Cardiac fibroblast (primary cell): ENCODE measurements at regions not wholly inside any gene's neighbourhood (a gene's known extent, or its start where the extent isn't known, plus 50 kb on each side); places are given as distances from the start of the nearest gene placed in this dataset.

Experiments used
- DNase-seq, 2 donors: peaks; one replicate each; pipeline versions ENCODE4 v3.0.0 to v3.0.0-alpha.2; 2010; ENCODE audit warnings: low read depth in 2 of 2
- H3K4me3 ChIP-seq, 2 donors: replicated peaks in 1 of 2; 1 replicate in 1 of 2; 2 replicates in 1 of 2; pipeline ENCODE4 v1.5.1; 2011; ENCODE audit warnings: low read depth in 2 of 2, low read length in 2 of 2, mild to moderate bottlenecking in 2 of 2, moderate library complexity in 1 of 2
- TF ChIP-seq, protein P1 (sequence below): IDR thresholded peaks from one replicate; pipeline ENCODE4 v1.5.1; 2011; ENCODE audit warnings: low read depth, mild to moderate bottlenecking, low read length, inconsistent platforms

- H3K4me3 ChIP-seq: no peak overlapping the region
- TF ChIP-seq, protein P1, sequence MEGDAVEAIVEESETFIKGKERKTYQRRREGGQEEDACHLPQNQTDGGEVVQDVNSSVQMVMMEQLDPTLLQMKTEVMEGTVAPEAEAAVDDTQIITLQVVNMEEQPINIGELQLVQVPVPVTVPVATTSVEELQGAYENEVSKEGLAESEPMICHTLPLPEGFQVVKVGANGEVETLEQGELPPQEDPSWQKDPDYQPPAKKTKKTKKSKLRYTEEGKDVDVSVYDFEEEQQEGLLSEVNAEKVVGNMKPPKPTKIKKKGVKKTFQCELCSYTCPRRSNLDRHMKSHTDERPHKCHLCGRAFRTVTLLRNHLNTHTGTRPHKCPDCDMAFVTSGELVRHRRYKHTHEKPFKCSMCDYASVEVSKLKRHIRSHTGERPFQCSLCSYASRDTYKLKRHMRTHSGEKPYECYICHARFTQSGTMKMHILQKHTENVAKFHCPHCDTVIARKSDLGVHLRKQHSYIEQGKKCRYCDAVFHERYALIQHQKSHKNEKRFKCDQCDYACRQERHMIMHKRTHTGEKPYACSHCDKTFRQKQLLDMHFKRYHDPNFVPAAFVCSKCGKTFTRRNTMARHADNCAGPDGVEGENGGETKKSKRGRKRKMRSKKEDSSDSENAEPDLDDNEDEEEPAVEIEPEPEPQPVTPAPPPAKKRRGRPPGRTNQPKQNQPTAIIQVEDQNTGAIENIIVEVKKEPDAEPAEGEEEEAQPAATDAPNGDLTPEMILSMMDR: no peak
- no peak for DNase-seq
Measured at GRCh38 chr11:95299078-95299679, 68.2 kb upstream of the SESN3 start.

GRCh38 chr11:95297680-95298452 is 66.9 kb upstream of the SESN3 start:
- H3K4me3 ChIP-seq: no peak overlapping the region
- DNase-seq: no peak
- TF ChIP-seq, protein P1: no peak

DNA sequence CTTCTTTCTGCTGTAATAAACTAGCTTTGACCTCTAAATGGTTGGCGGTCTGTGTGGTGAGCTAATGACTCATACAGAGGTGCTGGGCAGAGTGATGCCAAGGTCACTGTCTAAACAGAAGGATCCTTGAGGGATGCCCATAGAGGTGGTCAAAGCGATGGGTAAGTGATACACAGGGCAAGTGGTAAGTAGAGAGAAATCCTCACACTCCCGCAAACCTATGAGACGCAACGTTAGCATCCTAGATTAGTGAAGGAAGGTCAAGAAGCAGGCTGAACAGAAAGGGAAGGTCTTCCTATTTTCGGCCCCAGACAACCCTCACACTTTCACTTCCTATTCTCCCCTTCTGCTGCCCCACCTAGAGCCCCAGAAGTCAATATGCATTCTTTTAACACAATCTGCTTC is 65.6 kb upstream of the SESN3 start:
- TF ChIP-seq, protein P1: no peak
- DNase-seq: no peak
- H3K4me3 ChIP-seq: no peak overlapping the region

GRCh38 chr11:95296165-95296564 is 65.2 kb upstream of the SESN3 start:
- TF ChIP-seq, protein P1: no peak
- H3K4me3 ChIP-seq: no peak overlapping the region
- DNase-seq: no peak

GRCh38 chr11:95295382-95296149 is 64.6 kb upstream of the SESN3 start:
- H3K4me3 ChIP-seq: no peak overlapping the region
- TF ChIP-seq, protein P1: no peak
- no peak for DNase-seq

DNA sequence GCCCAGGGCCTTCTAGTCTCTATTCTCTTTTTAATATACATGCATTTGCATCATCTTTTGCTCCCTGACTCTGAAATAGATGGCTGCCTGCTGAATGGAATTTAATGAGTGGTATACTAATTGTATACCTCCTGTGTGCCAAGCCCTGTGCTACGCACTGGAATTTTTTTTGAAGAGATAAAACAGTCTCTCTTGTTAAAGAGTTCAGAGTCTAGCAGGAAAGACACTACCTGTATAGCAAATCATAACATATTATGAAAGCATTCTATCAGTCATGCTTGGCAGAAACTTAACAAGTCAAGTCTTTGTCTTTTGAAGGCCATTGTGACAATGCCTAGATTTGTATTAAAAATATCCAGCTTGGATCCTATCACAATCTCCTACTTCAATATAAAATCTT is 63.7 kb upstream of the SESN3 start:
- TF ChIP-seq, protein P1: no peak
- no peak overlapping the region for H3K4me3 ChIP-seq
- no peak for DNase-seq
